Right lobe of liver (tissue), 4 donors: ENCODE measurements at regions not wholly inside any gene's neighbourhood (a gene's known extent, or its start where the extent isn't known, plus 50 kb on each side); places are given as distances from the start of the nearest gene placed in this dataset.

ENCODE experiments used
- CTCF ChIP-seq, 4 donors: fragments of 200-600 bp in 3 of 4; fragments of 450-650 bp in 1 of 4; IDR thresholded peaks; one replicate each; pipeline versions ENCODE4 v1.5.1 to v1.8.0; 2016 to 2022; ENCODE audit warnings: antibody characterized with exemption in 4 of 4, mild to moderate bottlenecking in 2 of 4
- POLR2A ChIP-seq: fragments of 450-650 bp; IDR thresholded peaks from one replicate; pipeline ENCODE4 v1.6.1; 2017; ENCODE audit warnings: antibody characterized with exemption, mild to moderate bottlenecking
- donor health status: DM: no; HTN: no; CAD: no.
- donor health status: DM: no; HTN: no; CAD: no.
- donor health status: DM: no; HTN: yes; CAD: no.

GRCh38 chr11:42545954-42546353 lies 765.8 kb upstream of the API5 start:
- no peak for TF ChIP-seq CTCF (IDR thresholded peaks at IDR 0.05)
- no peak for TF ChIP-seq POLR2A
